GM21423 (cell line): ENCODE measurements at regions not wholly inside any gene's neighbourhood (a gene's known extent, or its start where the extent isn't known, plus 50 kb on each side); places are given as distances from the start of the nearest gene placed in this dataset.
"Not testable (repeated sequence)": the region's sequence is repeated elsewhere in the genome, so short reads cannot be mapped to it uniquely, and the experiment has no call there.

Experiments
- ATAC-seq: cut with Tn5 transposase; IDR thresholded peaks from one replicate; pipeline ENCODE4 v1.9.1; 2021; ENCODE audit warnings: mild to moderate bottlenecking, moderate library complexity; ENCODE audit not compliant: unreplicated experiment

GRCh38 chr7:153902862-153903261 is 149.3 kb upstream of the DPP6 start:
- ATAC-seq, result no peak

GRCh38 chr7:153912211-153912610 is 140.0 kb upstream of the DPP6 start:
- no peak for ATAC-seq

GRCh38 chr7:153920126-153920525 is 132.1 kb upstream of the DPP6 start:
- no peak for ATAC-seq

GRCh38 chr7:153920897-153921296 is 131.3 kb upstream of the DPP6 start:
- ATAC-seq, result no peak

GRCh38 chr7:153921408-153921807 is 130.8 kb upstream of the DPP6 start:
- ATAC-seq, result no peak

GRCh38 chr7:153930696-153931095 is 121.5 kb upstream of the DPP6 start:
- ATAC-seq, result no peak

GRCh38 chr7:153934048-153934447 is 118.2 kb upstream of the DPP6 start:
- no peak for ATAC-seq

GRCh38 chr7:153934629-153935028 is 117.6 kb upstream of the DPP6 start:
- ATAC-seq, result no peak

GRCh38 chr7:153935095-153935494 is 117.1 kb upstream of the DPP6 start:
- ATAC-seq, result no peak

GRCh38 chr7:153938451-153938850 is 113.7 kb upstream of the DPP6 start:
- ATAC-seq, result no peak

- no peak for ATAC-seq
These were observed 113.0 kb upstream of the DPP6 start for GRCh38 chr7:153939177-153939576.

- ATAC-seq, result no peak
These were observed 112.5 kb upstream of the DPP6 start for GRCh38 chr7:153939654-153940053.

- ATAC-seq, result no peak
These were observed 111.1 kb upstream of the DPP6 start for GRCh38 chr7:153941061-153941460.

- ATAC-seq, result no peak
These were observed 110.2 kb upstream of the DPP6 start for GRCh38 chr7:153942036-153942435.

GRCh38 chr7:153943457-153943856 is 108.7 kb upstream of the DPP6 start:
- no peak for ATAC-seq

GRCh38 chr7:153943861-153944260 is 108.3 kb upstream of the DPP6 start:
- no peak for ATAC-seq

GRCh38 chr7:153948060-153948459 is 104.1 kb upstream of the DPP6 start:
- no peak for ATAC-seq

- ATAC-seq, result no peak
These were observed 100.9 kb upstream of the DPP6 start for GRCh38 chr7:153951316-153951715.

- no peak for ATAC-seq
These were observed 97.7 kb upstream of the DPP6 start for GRCh38 chr7:153954477-153954876.

- not testable (repeated sequence) for ATAC-seq
These were observed 94.5 kb upstream of the DPP6 start for GRCh38 chr7:153957677-153958076.

GRCh38 chr7:153958381-153958780 is 93.8 kb upstream of the DPP6 start:
- not testable (repeated sequence) for ATAC-seq

- not testable (repeated sequence) for ATAC-seq
These were observed 93.4 kb upstream of the DPP6 start for GRCh38 chr7:153958789-153959188.

GRCh38 chr7:153964481-153965112 is 87.6 kb upstream of the DPP6 start:
- not testable (repeated sequence) for ATAC-seq
